ENCODE measurements at regions not wholly inside any gene's neighbourhood (a gene's known extent, or its start where the extent isn't known, plus 50 kb on each side); places are given as distances from the start of the nearest gene placed in this dataset.

- DNase-seq (ENCODE audit: extremely low read depth in 1 of 11, low read depth in 9 of 11, low spot score in 4 of 11) = peak in 1 of 11 donors; percentile 14
Observed at GRCh38 chr13:73505376-73505890, 446.6 kb downstream of the KLF5 start.

GRCh38 chr13:73499695-73500094 lies 440.9 kb downstream of the KLF5 start:
- DNase-seq (ENCODE audit: extremely low read depth in 1 of 11, low read depth in 9 of 11, low spot score in 4 of 11) = no peak

GRCh38 chr13:73497430-73497829 lies 438.6 kb downstream of the KLF5 start:
- DNase-seq (ENCODE audit: extremely low read depth in 1 of 11, low read depth in 9 of 11, low spot score in 4 of 11) = no peak

- DNase-seq (ENCODE audit: extremely low read depth in 1 of 11, low read depth in 9 of 11, low spot score in 4 of 11) = no peak
Observed at GRCh38 chr13:73496711-73497110, 437.9 kb downstream of the KLF5 start.

- DNase-seq (ENCODE audit: extremely low read depth in 1 of 11, low read depth in 9 of 11, low spot score in 4 of 11) = no peak
Observed at GRCh38 chr13:73492811-73493210, 434.0 kb downstream of the KLF5 start.

GRCh38 chr13:73482556-73482955 lies 423.8 kb downstream of the KLF5 start:
- no peak for DNase-seq (ENCODE audit: extremely low read depth in 1 of 11, low read depth in 9 of 11, low spot score in 4 of 11)

GRCh38 chr13:73481886-73482445 lies 423.2 kb downstream of the KLF5 start:
- no peak for DNase-seq (ENCODE audit: extremely low read depth in 1 of 11, low read depth in 9 of 11, low spot score in 4 of 11)

- no peak for DNase-seq (ENCODE audit: extremely low read depth in 1 of 11, low read depth in 9 of 11, low spot score in 4 of 11)
Observed at GRCh38 chr13:73480779-73481559, 422.2 kb downstream of the KLF5 start.

- no peak for DNase-seq (ENCODE audit: extremely low read depth in 1 of 11, low read depth in 9 of 11, low spot score in 4 of 11)
Observed at GRCh38 chr13:73479856-73480255, 421.1 kb downstream of the KLF5 start.

- no peak for DNase-seq (ENCODE audit: extremely low read depth in 1 of 11, low read depth in 9 of 11, low spot score in 4 of 11)
Observed at GRCh38 chr13:73479351-73479750, 420.5 kb downstream of the KLF5 start.

GRCh38 chr13:73477441-73477840 lies 418.6 kb downstream of the KLF5 start:
- DNase-seq (ENCODE audit: extremely low read depth in 1 of 11, low read depth in 9 of 11, low spot score in 4 of 11) = no peak

- DNase-seq (ENCODE audit: extremely low read depth in 1 of 11, low read depth in 9 of 11, low spot score in 4 of 11) = no peak
Observed at GRCh38 chr13:73473016-73473415, 414.2 kb downstream of the KLF5 start.

GRCh38 chr13:73467125-73467524 lies 408.3 kb downstream of the KLF5 start:
- DNase-seq (ENCODE audit: extremely low read depth in 1 of 11, low read depth in 9 of 11, low spot score in 4 of 11) = no peak

GRCh38 chr13:73466561-73466960 lies 407.8 kb downstream of the KLF5 start:
- DNase-seq (ENCODE audit: extremely low read depth in 1 of 11, low read depth in 9 of 11, low spot score in 4 of 11) = no peak

GRCh38 chr13:73465617-73465971 lies 406.8 kb downstream of the KLF5 start:
- no peak for DNase-seq (ENCODE audit: extremely low read depth in 1 of 11, low read depth in 9 of 11, low spot score in 4 of 11)

GRCh38 chr13:73464758-73465616 lies 406.2 kb downstream of the KLF5 start:
- no peak for DNase-seq (ENCODE audit: extremely low read depth in 1 of 11, low read depth in 9 of 11, low spot score in 4 of 11)

- DNase-seq (ENCODE audit: extremely low read depth in 1 of 11, low read depth in 9 of 11, low spot score in 4 of 11) = no peak
Observed at GRCh38 chr13:73462241-73462640, 403.4 kb downstream of the KLF5 start.

GRCh38 chr13:73451221-73452029 lies 392.6 kb downstream of the KLF5 start:
- peak in 1 of 11 donors; percentile 31 for DNase-seq (ENCODE audit: extremely low read depth in 1 of 11, low read depth in 9 of 11, low spot score in 4 of 11)

GRCh38 chr13:73450583-73450982 lies 391.8 kb downstream of the KLF5 start:
- DNase-seq (ENCODE audit: extremely low read depth in 1 of 11, low read depth in 9 of 11, low spot score in 4 of 11) = no peak

Data from renal cortex interstitium (tissue), 11 donors.